ELF-1 (cell line): ENCODE measurements at regions not wholly inside any gene's neighbourhood (a gene's known extent, or its start where the extent isn't known, plus 50 kb on each side); places are given as distances from the start of the nearest gene placed in this dataset.

ENCODE experiments used
- DNase-seq: peaks from one replicate; pipeline ENCODE4 v3.0.0-alpha.2; 2016; ENCODE audit warnings: low read depth, low spot score

DNA sequence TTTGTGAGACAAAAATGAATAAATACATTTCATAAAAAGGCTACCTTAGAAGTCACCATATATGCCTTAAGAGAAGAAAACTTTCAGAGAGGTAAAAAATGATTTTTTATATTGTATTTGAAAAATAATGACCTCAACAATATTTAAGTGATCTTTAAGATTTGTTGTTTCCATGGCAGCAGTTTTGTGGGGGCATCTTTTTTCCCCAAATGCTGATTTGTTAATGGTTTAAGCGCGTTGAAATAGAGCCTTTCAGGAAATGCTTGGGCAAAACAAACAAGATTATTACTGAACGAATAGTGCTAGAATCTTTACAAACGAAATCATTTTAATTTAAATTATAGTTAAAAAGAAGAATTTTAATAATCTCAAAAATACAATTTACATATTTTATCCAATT is 103.1 kb upstream of the MYO16 start:
- no peak for DNase-seq

GRCh38 chr13:108527844-108528243 is 101.6 kb upstream of the MYO16 start:
- no peak for DNase-seq

DNA sequence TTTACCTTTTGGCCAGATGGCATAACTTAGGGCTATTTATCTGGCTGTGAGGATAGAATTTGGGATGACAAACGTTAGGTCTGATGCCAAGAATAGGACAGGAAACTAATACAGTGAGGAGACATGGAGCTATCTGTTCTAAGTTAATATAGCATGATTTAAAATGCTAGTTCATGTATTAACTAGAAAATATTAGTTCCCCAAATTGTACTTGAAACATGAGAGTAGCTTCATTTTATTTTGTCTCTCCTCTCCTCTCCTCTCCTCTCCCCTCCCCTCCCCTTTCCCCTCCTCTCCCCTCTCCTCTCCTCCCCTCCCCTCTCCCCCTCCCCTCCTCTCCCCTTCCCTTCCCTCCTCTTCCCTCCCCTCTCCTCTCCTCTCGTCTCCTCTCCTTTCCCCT is 101.1 kb upstream of the MYO16 start:
- no peak for DNase-seq

GRCh38 chr13:108533842-108534241 is 95.6 kb upstream of the MYO16 start:
- no peak for DNase-seq

DNA sequence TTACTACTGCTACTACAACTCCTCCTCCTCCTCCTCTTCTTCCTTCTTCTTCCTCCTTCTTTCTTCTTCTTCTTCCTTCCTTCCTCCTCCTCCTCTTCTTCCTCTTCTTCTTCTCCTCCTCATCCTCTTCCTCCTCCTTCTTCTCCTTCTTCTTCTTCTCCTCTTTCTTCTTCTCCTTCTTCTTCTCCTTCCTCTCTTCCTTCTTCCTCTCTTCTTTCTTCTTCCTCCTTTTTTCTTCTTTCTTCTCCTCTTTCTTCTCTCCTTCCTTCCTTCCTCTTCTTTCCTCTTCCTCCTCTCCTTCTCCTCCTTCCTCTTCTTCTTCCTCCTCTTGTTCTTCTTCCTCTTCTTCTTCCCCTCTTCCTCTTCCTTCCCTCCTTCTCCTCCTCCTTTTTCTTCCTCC is 94.7 kb upstream of the MYO16 start:
- no peak for DNase-seq

DNA sequence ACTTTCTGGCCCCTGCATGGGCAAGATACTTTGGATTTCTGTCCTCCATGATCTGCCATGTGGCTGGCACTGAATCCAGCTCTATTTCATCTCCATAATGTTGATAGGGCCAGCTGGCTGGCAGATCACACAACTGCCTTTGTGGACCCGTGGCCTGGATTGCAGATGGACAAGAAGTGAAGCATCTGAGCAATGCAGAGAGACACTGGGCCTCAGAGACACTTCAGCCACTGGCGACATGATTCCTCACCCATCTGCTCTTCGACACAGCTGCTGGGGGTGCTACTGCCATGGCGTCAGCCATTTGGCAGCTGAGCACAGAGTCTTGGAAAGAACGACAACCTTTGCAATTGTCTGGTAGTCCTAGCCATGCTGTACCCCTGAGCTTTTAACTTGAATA is 79.5 kb upstream of the MYO16 start:
- no peak for DNase-seq

DNA sequence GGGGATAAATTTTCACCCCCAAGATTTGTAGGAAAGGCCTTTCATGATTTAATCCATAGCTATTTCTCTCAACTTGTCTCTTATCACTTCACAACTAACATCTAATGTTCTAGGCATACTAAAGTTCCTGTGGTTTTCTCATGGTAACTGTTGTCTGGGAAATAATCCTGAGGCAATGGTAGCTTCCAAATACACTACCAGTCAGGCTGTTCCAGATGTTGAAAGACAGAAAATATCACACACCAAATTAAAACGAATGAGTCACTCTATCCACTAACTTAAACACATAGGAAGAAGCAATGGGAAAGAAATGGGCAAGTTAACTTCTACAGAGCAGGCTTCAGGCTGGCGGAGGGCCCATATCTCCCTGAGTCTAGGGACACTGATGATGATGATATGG is 77.7 kb upstream of the MYO16 start:
- DNase-seq: no peak

GRCh38 chr13:108558489-108558888 is 70.9 kb upstream of the MYO16 start:
- DNase-seq: no peak

- no peak for DNase-seq
These were observed 69.3 kb upstream of the MYO16 start for GRCh38 chr13:108560093-108560492.

DNA sequence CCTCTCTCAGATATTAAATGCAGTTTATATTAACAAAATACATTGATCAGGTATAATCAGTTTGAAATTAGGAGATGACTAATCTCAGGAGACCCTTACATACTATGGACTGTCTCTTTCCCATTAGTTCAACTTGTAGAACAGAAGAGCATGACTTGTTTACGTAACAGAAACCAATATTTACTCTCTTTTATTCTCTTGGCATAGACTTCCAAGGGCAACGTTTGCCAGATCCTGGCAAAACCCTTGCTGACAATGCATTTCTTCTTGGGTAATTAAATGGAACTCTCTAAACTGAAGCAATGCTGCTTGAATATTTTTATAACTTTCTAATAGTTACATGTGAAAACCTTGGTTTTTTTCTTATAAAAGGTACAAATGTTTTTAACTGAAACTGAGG is 68.3 kb upstream of the MYO16 start:
- no peak for DNase-seq

GRCh38 chr13:108566413-108567170 is 62.8 kb upstream of the MYO16 start:
- no peak for DNase-seq

- DNase-seq: no peak
These were observed 56.6 kb upstream of the MYO16 start for GRCh38 chr13:108572782-108573211.

- DNase-seq: no peak
These were observed 56.0 kb upstream of the MYO16 start for GRCh38 chr13:108573455-108573854.

DNA sequence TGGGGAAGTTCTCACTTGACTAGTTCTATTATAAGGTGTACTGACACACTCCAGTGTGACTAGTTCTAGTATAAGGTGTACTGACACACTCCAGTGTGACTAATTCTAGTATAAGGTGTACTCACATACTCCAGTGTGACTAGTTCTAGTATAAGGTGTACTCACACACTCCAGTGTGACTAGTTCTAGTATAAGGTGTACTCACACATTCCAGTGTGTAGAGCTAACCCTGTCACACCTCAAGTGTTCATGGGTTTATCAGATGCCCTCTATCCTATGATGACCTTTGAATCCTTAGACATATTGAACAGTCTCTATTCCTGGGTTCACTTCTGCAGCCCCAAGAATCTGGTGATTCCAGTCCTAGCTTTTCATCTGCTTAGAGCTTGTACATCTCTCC is 54.6 kb upstream of the MYO16 start:
- DNase-seq: no peak

- DNase-seq: no peak
These were observed 54.0 kb upstream of the MYO16 start for GRCh38 chr13:108575430-108575829.
